Testis (tissue), 2 donors: ENCODE measurements at regions not wholly inside any gene's neighbourhood (a gene's known extent, or its start where the extent isn't known, plus 50 kb on each side); places are given as distances from the start of the nearest gene placed in this dataset.

ENCODE experiments used
- POLR2A ChIP-seq: fragments of 450-650 bp; IDR thresholded peaks from one replicate; pipeline ENCODE4 v1.6.1; 2017; ENCODE audit warnings: antibody characterized with exemption, mild to moderate bottlenecking, moderate library complexity
- TF ChIP-seq, protein P1 (sequence below), 3 experiments: fragments of 450-650 bp in 2 of 3; fragments of 200-600 bp in 1 of 3; sonication (generic) in 1 of 3; IDR thresholded peaks; one replicate each; pipeline ENCODE4 v1.5.1; 2016 to 2019; ENCODE audit warnings: antibody characterized with exemption in 3 of 3, mild to moderate bottlenecking in 2 of 3, moderate library complexity in 1 of 3

DNA sequence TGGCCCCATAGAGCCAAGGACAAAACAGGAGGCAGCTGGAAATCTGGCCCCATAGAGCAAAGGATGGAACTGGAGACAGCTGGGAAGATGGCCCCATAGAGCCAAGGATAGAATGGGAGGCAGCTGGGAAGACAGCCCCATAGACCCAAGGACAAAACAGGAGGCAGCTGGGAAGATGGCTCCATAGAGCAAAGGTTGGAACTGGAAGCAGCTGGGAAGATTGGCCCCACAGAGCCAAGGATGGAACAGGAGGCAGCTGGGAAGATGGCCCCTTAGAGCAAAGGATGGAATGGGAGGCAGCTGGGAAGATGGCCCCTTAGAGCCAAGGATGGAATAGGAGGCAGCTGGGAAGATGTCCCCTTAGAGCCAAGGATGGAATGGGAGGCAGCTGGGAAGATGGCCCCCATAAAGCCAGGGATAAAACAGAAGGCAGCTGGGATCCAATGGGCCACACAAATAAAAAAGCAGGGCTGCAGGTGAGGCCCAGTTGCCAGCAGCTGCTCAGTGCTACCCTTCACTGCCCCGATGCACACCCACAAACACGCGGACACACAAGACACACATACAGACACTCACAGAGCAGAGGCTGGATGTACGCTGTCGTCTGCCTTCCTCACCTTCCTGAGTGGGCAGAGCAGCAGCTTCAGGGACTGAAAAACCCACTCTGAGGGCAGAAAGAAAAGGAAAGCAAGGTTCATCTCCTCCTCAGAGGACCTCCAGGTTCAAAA is 505.4 kb upstream of the MYT1L start:
- TF ChIP-seq, protein P1, sequence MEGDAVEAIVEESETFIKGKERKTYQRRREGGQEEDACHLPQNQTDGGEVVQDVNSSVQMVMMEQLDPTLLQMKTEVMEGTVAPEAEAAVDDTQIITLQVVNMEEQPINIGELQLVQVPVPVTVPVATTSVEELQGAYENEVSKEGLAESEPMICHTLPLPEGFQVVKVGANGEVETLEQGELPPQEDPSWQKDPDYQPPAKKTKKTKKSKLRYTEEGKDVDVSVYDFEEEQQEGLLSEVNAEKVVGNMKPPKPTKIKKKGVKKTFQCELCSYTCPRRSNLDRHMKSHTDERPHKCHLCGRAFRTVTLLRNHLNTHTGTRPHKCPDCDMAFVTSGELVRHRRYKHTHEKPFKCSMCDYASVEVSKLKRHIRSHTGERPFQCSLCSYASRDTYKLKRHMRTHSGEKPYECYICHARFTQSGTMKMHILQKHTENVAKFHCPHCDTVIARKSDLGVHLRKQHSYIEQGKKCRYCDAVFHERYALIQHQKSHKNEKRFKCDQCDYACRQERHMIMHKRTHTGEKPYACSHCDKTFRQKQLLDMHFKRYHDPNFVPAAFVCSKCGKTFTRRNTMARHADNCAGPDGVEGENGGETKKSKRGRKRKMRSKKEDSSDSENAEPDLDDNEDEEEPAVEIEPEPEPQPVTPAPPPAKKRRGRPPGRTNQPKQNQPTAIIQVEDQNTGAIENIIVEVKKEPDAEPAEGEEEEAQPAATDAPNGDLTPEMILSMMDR (IDR thresholded peaks at IDR 0.05) = no peak
- no peak for TF ChIP-seq POLR2A
